ENCODE measurements at regions not wholly inside any gene's neighbourhood (a gene's known extent, or its start where the extent isn't known, plus 50 kb on each side); places are given as distances from the start of the nearest gene placed in this dataset.
A peak's percentile ranks its signal among the peaks of the same experiment; 100 is the strongest.

DNA sequence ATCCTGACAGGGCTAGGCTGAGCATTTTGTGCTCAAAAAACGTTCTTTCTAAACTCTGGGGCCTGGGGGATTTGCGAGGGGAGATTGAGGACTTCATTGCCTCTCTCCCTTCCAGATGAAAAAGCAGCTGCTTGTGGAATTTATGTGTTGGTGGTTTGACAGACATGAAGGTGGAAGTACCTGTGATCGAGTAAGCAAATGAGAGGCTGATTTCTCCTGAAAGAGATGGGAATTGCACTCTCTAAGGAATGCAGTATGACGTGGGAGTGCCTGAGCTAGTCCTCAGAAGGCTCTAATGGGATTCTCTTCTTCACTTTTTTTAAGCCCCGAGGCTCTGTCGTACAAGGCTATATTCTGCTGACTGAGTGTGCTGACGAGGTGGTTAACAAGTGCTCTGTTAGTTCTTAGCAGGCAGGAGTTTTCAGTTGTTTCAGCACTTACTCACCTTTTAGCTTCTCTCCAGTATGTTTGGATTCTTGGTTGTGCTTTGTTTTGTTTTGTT, 426.8 kb upstream of the CNKSR2 start:
- Mint-ChIP-seq H3K36me3 (no peaks in the 10 kb centered on the region), H3K27me3 (ENCODE audit: low read depth) (no peaks in the 10 kb centered on the region; the same call in 1 of the 2 replicates), H3K27ac (no peak overlapping the region), H3K9me3 (no peaks in the 10 kb centered on the region), H3K4me1 (peaks cover 26% of the 10 kb centered on the region), H3K4me3 (no peak overlapping the region)
- ChIA-PET POLR2A (no interaction called here), CTCF (no interaction called here)
- no peak for DNase-seq (ENCODE audit: low spot score)
- ATAC-seq, result peak; percentile 50; the same call in 1 of the 2 replicates
- no peak for TF ChIP-seq FOXJ3 (CRISPR knock-in tag; IDR thresholded peaks at IDR 0.05; ENCODE audit: borderline replicate concordance)
- TF ChIP-seq FOXK1 (CRISPR knock-in tag; IDR thresholded peaks at IDR 0.05), result no peak
- TF ChIP-seq, protein P1, sequence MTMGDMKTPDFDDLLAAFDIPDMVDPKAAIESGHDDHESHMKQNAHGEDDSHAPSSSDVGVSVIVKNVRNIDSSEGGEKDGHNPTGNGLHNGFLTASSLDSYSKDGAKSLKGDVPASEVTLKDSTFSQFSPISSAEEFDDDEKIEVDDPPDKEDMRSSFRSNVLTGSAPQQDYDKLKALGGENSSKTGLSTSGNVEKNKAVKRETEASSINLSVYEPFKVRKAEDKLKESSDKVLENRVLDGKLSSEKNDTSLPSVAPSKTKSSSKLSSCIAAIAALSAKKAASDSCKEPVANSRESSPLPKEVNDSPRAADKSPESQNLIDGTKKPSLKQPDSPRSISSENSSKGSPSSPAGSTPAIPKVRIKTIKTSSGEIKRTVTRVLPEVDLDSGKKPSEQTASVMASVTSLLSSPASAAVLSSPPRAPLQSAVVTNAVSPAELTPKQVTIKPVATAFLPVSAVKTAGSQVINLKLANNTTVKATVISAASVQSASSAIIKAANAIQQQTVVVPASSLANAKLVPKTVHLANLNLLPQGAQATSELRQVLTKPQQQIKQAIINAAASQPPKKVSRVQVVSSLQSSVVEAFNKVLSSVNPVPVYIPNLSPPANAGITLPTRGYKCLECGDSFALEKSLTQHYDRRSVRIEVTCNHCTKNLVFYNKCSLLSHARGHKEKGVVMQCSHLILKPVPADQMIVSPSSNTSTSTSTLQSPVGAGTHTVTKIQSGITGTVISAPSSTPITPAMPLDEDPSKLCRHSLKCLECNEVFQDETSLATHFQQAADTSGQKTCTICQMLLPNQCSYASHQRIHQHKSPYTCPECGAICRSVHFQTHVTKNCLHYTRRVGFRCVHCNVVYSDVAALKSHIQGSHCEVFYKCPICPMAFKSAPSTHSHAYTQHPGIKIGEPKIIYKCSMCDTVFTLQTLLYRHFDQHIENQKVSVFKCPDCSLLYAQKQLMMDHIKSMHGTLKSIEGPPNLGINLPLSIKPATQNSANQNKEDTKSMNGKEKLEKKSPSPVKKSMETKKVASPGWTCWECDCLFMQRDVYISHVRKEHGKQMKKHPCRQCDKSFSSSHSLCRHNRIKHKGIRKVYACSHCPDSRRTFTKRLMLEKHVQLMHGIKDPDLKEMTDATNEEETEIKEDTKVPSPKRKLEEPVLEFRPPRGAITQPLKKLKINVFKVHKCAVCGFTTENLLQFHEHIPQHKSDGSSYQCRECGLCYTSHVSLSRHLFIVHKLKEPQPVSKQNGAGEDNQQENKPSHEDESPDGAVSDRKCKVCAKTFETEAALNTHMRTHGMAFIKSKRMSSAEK (CRISPR knock-in tag; IDR thresholded peaks at IDR 0.05; ENCODE audit: borderline replicate concordance), result no peak
- TF ChIP-seq ATF1 (CRISPR knock-in tag; IDR thresholded peaks at IDR 0.05), result no peak
- TF ChIP-seq, protein P2, sequence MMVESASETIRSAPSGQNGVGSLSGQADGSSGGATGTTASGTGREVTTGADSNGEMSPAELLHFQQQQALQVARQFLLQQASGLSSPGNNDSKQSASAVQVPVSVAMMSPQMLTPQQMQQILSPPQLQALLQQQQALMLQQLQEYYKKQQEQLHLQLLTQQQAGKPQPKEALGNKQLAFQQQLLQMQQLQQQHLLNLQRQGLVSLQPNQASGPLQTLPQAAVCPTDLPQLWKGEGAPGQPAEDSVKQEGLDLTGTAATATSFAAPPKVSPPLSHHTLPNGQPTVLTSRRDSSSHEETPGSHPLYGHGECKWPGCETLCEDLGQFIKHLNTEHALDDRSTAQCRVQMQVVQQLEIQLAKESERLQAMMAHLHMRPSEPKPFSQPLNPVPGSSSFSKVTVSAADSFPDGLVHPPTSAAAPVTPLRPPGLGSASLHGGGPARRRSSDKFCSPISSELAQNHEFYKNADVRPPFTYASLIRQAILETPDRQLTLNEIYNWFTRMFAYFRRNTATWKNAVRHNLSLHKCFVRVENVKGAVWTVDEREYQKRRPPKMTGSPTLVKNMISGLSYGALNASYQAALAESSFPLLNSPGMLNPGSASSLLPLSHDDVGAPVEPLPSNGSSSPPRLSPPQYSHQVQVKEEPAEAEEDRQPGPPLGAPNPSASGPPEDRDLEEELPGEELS (CRISPR knock-in tag; IDR thresholded peaks at IDR 0.05), result no peak
- no peak for TF ChIP-seq OVOL2 (CRISPR knock-in tag; IDR thresholded peaks at IDR 0.05; ENCODE audit: borderline replicate concordance)
- no peak for TF ChIP-seq ZNF263 (CRISPR knock-in tag; IDR thresholded peaks at IDR 0.05; ENCODE audit: low read depth)

- ChIA-PET POLR2A (no interaction called here), CTCF (no interaction called here)
- no peak for ATAC-seq
- peak; percentile 39 for DNase-seq (ENCODE audit: low spot score)
- Mint-ChIP-seq H3K27me3 (ENCODE audit: low read depth) (no peaks in the 10 kb centered on the region; the same call in 1 of the 2 replicates), H3K4me3 (no peak overlapping the region), H3K9me3 (no peaks in the 10 kb centered on the region), H3K4me1 (no peaks in the 10 kb centered on the region), H3K27ac (no peak overlapping the region), H3K36me3 (no peaks in the 10 kb centered on the region)
- TF ChIP-seq ETV6 (CRISPR knock-in tag; IDR thresholded peaks at IDR 0.05) (no peak), NR3C1 (CRISPR knock-in tag; conservative IDR thresholded peaks at IDR 0.05; ENCODE audit: low read depth) (no peak), KAT7 (CRISPR knock-in tag; IDR thresholded peaks at IDR 0.05; ENCODE audit: borderline replicate concordance) (no peak), ARID4B (CRISPR knock-in tag; IDR thresholded peaks at IDR 0.05; ENCODE audit: borderline replicate concordance) (no peak), ZNF396 (CRISPR knock-in tag; IDR thresholded peaks at IDR 0.05; ENCODE audit: borderline replicate concordance) (no peak), RORB (CRISPR knock-in tag; IDR thresholded peaks at IDR 0.05) (no peak), GABPB1 (CRISPR knock-in tag; IDR thresholded peaks at IDR 0.05) (no peak), ZNF671 (CRISPR knock-in tag; IDR thresholded peaks at IDR 0.05) (no peak), IRF1 (CRISPR knock-in tag; IDR thresholded peaks at IDR 0.05) (no peak), SMAD3 (CRISPR knock-in tag; IDR thresholded peaks at IDR 0.05; ENCODE audit: borderline replicate concordance) (no peak)
- TF ChIP-seq, protein P3, sequence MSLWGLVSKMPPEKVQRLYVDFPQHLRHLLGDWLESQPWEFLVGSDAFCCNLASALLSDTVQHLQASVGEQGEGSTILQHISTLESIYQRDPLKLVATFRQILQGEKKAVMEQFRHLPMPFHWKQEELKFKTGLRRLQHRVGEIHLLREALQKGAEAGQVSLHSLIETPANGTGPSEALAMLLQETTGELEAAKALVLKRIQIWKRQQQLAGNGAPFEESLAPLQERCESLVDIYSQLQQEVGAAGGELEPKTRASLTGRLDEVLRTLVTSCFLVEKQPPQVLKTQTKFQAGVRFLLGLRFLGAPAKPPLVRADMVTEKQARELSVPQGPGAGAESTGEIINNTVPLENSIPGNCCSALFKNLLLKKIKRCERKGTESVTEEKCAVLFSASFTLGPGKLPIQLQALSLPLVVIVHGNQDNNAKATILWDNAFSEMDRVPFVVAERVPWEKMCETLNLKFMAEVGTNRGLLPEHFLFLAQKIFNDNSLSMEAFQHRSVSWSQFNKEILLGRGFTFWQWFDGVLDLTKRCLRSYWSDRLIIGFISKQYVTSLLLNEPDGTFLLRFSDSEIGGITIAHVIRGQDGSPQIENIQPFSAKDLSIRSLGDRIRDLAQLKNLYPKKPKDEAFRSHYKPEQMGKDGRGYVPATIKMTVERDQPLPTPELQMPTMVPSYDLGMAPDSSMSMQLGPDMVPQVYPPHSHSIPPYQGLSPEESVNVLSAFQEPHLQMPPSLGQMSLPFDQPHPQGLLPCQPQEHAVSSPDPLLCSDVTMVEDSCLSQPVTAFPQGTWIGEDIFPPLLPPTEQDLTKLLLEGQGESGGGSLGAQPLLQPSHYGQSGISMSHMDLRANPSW (CRISPR knock-in tag; conservative IDR thresholded peaks at IDR 0.05; ENCODE audit: low read depth), result no peak
Observed at GRCh38 chrX:20913760-20914159, 460.5 kb upstream of the CNKSR2 start.

Measured in WTC11 (cell line).